PC-3 (cell line): ENCODE measurements at regions not wholly inside any gene's neighbourhood (a gene's known extent, or its start where the extent isn't known, plus 50 kb on each side); places are given as distances from the start of the nearest gene placed in this dataset.

Experiments
- ATAC-seq: fragments of 200-7000 bp; cut with Tn5 transposase; 2 replicates; pipeline ENCODE4 v1.9.1; 2020; ENCODE audit warnings: mild to moderate bottlenecking, moderate library complexity
- BruUV-seq: library from RNA; stranded (reverse); fragments of 400-500 nt; replicated peaks from 2 replicates; lab custom pipeline; 2021; lab: Mats Ljungman, UMichigan
- CTCF ChIA-PET: fragments of 300-600 bp; sonication (Branson Sonifier 250); formaldehyde crosslinking; loops from one replicate; lab custom pipeline; 2022; ENCODE audit warnings: antibody characterized with exemption; lab: Charles Lee
- POLR2A ChIA-PET: fragments of 300-600 bp; sonication (Branson Sonifier 250); formaldehyde crosslinking; loops from one replicate; lab custom pipeline; 2022; ENCODE audit warnings: antibody characterized with exemption; ENCODE audit not compliant: unreplicated experiment; lab: Charles Lee
- DNase-seq: peaks from one replicate; pipeline ENCODE4 v3.0.0-alpha.2; 2015
- H2AFZ ChIP-seq: fragments of 300-600 bp; sonication (generic); 2 replicates; pipeline ENCODE4 v1.6.0; 2016; ENCODE audit warnings: antibody characterized with exemption, low read length
- H3F3A ChIP-seq: fragments of 300-600 bp; sonication (generic); one replicate; pipeline ENCODE4 v1.6.0; 2017; ENCODE audit warnings: antibody characterized with exemption, low read length, control low read depth, mild to moderate bottlenecking; ENCODE audit not compliant: unreplicated experiment
- H3K27ac ChIP-seq: fragments of 300-600 bp; sonication (generic); 2 replicates; pipeline ENCODE4 v1.5.1; 2016; ENCODE audit warnings: mild to moderate bottlenecking, low read length
- H3K27me3 ChIP-seq: fragments of 300-600 bp; sonication (generic); 2 replicates; pipeline ENCODE4 v1.6.1; 2016; ENCODE audit warnings: low read length, mixed read lengths
- H3K36me3 ChIP-seq: fragments of 300-600 bp; sonication (generic); 2 replicates; pipeline ENCODE4 v1.6.1; 2016; ENCODE audit warnings: low read depth, mixed run types, low read length, mixed read lengths
- H3K4me1 ChIP-seq: fragments of 300-600 bp; sonication (generic); 2 replicates; pipeline ENCODE4 v1.5.1; 2016; ENCODE audit warnings: low read length; ENCODE audit not compliant: insufficient read depth
- H3K4me2 ChIP-seq: fragments of 300-600 bp; sonication (generic); 2 replicates; pipeline ENCODE4 v1.6.0; 2016; ENCODE audit warnings: low read length
- H3K4me3 ChIP-seq: fragments of 300-600 bp; sonication (generic); 2 replicates; pipeline ENCODE4 v1.5.1; 2016; ENCODE audit warnings: mild to moderate bottlenecking, low read length, mixed read lengths
- H3K79me2 ChIP-seq: fragments of 300-600 bp; sonication (generic); 2 replicates; pipeline ENCODE4 v1.6.1; 2017; ENCODE audit warnings: low read length, mixed read lengths
- H3K9ac ChIP-seq: fragments of 300-600 bp; sonication (generic); 2 replicates; pipeline ENCODE4 v1.6.0; 2016; ENCODE audit warnings: mild to moderate bottlenecking, low read length
- H3K9me2 ChIP-seq: fragments of 300-600 bp; sonication (generic); replicated peaks from 2 replicates; pipeline ENCODE4 v1.6.1; 2016; ENCODE audit warnings: mixed run types, low read length, mixed read lengths
- H3K9me3 ChIP-seq: fragments of 300-600 bp; sonication (generic); 2 replicates; pipeline ENCODE4 v1.6.1; 2016; ENCODE audit warnings: low read length, mixed read lengths
- H4K20me1 ChIP-seq: fragments of 300-600 bp; sonication (generic); 2 replicates; pipeline ENCODE4 v1.6.1; 2016; ENCODE audit warnings: low read length, mixed read lengths
- CTCF ChIP-seq: fragments of 300-600 bp; sonication (generic); conservative IDR thresholded peaks from 2 replicates; pipeline ENCODE4 v1.5.1; 2017; ENCODE audit warnings: antibody characterized with exemption, low read depth, mild to moderate bottlenecking, low read length
- EZH2 ChIP-seq: fragments of 300-600 bp; sonication (generic); IDR thresholded peaks from one replicate; pipeline ENCODE4 v1.6.1; 2017; ENCODE audit warnings: antibody characterized with exemption, mild to moderate bottlenecking, low read length; ENCODE audit not compliant: unreplicated experiment
- EZH2phosphoT487 ChIP-seq: fragments of 300-600 bp; sonication (generic); IDR thresholded peaks from 2 replicates; pipeline ENCODE4 v1.6.1; 2018; ENCODE audit warnings: mild to moderate bottlenecking, antibody characterized with exemption, low read length, borderline replicate concordance
- intact Hi-C: fragments of 100-400 bp; cut with micrococcal nuclease; formaldehyde crosslinking; loops from 2 replicates; pipeline ENCODE4 v1.9.0; 2023

DNA sequence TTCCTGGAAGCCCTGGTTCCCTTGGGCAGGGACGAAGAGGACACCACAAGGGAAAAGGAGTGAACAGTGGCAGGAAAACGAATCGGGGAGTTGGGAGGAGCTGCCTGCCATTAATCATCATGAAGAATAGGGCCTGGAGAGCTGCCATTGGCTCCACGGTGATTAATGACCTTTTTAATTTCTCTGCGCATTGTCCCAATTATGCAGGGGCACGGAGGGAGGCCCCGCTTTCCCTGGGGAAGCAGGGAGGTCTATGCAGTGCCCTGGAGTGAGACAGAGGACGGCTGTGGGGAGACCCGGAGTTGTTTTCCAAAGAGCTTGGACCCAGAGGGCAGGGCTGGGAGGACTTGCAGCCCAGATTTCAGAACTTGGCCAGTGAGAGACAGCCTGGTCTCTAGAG lies 338.9 kb upstream of the C16orf82 start:
- no peaks in the 10 kb centered on the region for H3K4me1 ChIP-seq
- H3K36me3 ChIP-seq: no peaks in the 10 kb centered on the region
- no peaks in the 10 kb centered on the region for H3F3A ChIP-seq
- no peaks in the 10 kb centered on the region for H3K9me3 ChIP-seq
- no peak overlapping the region for H3K4me3 ChIP-seq
- no peaks in the 10 kb centered on the region for H4K20me1 ChIP-seq
- no peak for ATAC-seq
- no peaks in the 10 kb centered on the region for H3K79me2 ChIP-seq
- DNase-seq: no peak
- no peak overlapping the region for H3K27ac ChIP-seq
- intact Hi-C loops: no loop called here
- no peak overlapping the region for H3K9ac ChIP-seq
- ChIA-PET CTCF (interaction anchor here (0.6 kb wide), 1 partner anchor 445 kb away, joined by 3 read pairs; no protein-coding TSS in a partner anchor), POLR2A (no interaction called here)
- no peaks in the 10 kb centered on the region for H3K9me2 ChIP-seq
- no peak overlapping the region for H2AFZ ChIP-seq
- no peak for TF ChIP-seq CTCF
- no peak for TF ChIP-seq EZH2phosphoT487
- TF ChIP-seq EZH2: no peak
- H3K4me2 ChIP-seq: no peak overlapping the region
- BruUV-seq: no TSS peak
- no peaks in the 10 kb centered on the region for H3K27me3 ChIP-seq

DNA sequence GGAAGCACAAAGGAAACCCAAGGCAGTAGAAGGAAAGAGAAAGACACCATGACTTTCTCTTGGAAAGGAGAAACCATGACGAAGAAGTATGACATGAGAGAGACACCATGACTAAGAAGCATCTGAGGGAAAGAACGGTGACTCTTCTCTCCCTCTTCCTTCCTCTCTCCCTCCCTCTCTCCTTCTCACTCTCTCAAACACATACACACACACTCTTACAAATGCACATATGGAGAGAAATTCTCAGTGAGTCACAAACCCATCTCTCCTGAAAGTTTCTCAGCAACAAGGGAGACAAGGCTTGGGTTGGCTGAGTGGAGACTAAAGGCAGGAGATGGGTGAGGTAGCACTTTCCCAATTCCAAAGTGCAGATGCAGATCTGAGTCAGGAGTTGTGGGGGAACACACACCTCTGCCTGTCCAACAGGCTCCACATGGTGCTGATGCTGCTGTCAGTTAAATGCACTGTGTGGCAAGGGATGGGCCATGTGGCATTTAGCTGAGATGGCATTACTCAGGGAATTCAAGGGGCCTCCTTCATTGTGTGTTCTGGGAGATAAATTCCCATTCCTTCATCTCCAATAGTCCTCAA lies 336.7 kb upstream of the C16orf82 start:
- H3F3A ChIP-seq: no peaks in the 10 kb centered on the region
- DNase-seq (no peak), ATAC-seq (no peak)
- H3K79me2 ChIP-seq: no peaks in the 10 kb centered on the region
- H3K4me3 ChIP-seq: no peak overlapping the region
- no peak for TF ChIP-seq EZH2
- TF ChIP-seq CTCF: no peak
- no peak for TF ChIP-seq EZH2phosphoT487
- no peaks in the 10 kb centered on the region for H3K9me3 ChIP-seq
- H3K9ac ChIP-seq: no peak overlapping the region
- H3K4me2 ChIP-seq: no peak overlapping the region
- CTCF ChIA-PET: no interaction called here
- H3K4me1 ChIP-seq: no peaks in the 10 kb centered on the region
- POLR2A ChIA-PET: no interaction called here
- no peak overlapping the region for H3K27ac ChIP-seq
- no peaks in the 10 kb centered on the region for H3K27me3 ChIP-seq
- no peaks in the 10 kb centered on the region for H3K36me3 ChIP-seq
- no peak overlapping the region for H2AFZ ChIP-seq
- no TSS peak for BruUV-seq
- intact Hi-C loops: no loop called here
- no peaks in the 10 kb centered on the region for H4K20me1 ChIP-seq
- no peaks in the 10 kb centered on the region for H3K9me2 ChIP-seq

- BruUV-seq: no TSS peak
- TF ChIP-seq EZH2: no peak
- TF ChIP-seq EZH2phosphoT487: no peak
- no peak for TF ChIP-seq CTCF
- Histone ChIP-seq H3K9me3 (no peaks in the 10 kb centered on the region), H3K9me2 (no peaks in the 10 kb centered on the region), H3K27me3 (no peaks in the 10 kb centered on the region), H3K27ac (no peak overlapping the region), H3K4me1 (no peaks in the 10 kb centered on the region), H3K79me2 (no peaks in the 10 kb centered on the region), H3K4me2 (no peak overlapping the region), H4K20me1 (no peaks in the 10 kb centered on the region), H3F3A (no peaks in the 10 kb centered on the region), H3K36me3 (no peaks in the 10 kb centered on the region), H3K4me3 (no peak overlapping the region), H2AFZ (no peak overlapping the region), H3K9ac (no peak overlapping the region)
- ChIA-PET CTCF (no interaction called here), POLR2A (no interaction called here)
- ATAC-seq (no peak), DNase-seq (no peak)
- intact Hi-C loops: no loop called here
Measured at GRCh38 chr16:26731729-26732128, 335.0 kb upstream of the C16orf82 start.
